Common myeloid progenitor, CD34-positive (primary cell): ENCODE measurements at regions not wholly inside any gene's neighbourhood (a gene's known extent, or its start where the extent isn't known, plus 50 kb on each side); places are given as distances from the start of the nearest gene placed in this dataset.
"Not testable (repeated sequence)": the region's sequence is repeated elsewhere in the genome, so short reads cannot be mapped to it uniquely, and the experiment has no call there.

Experiments used
- CTCF ChIA-PET: fragments of 350-600 bp; sonication (Branson Sonifier 250); formaldehyde crosslinking; loops from one replicate; lab custom pipeline; 2021; ENCODE audit warnings: antibody characterized with exemption; lab: Charles Lee
- POLR2A ChIA-PET: fragments of 350-600 bp; sonication (Branson Sonifier 250); formaldehyde crosslinking; loops from one replicate; lab custom pipeline; 2021; ENCODE audit warnings: antibody characterized with exemption; lab: Charles Lee
- DNase-seq, 3 donors: peaks; one replicate each; pipeline versions ENCODE4 v3.0.0 to v3.0.0-alpha.2; 2013
- H3K27ac ChIP-seq, 2 experiments: 1 replicate in 1 of 2; 2 replicates in 1 of 2; pipeline ENCODE4 v1.7.0; 2013; ENCODE audit warnings: inconsistent platforms in 2 of 2, low read length in 2 of 2, mild to moderate bottlenecking in 2 of 2, low read depth in 1 of 2, moderate library complexity in 1 of 2; ENCODE audit not compliant: severe bottlenecking in 2 of 2, insufficient read depth in 1 of 2, poor library complexity in 1 of 2
- H3K27me3 ChIP-seq, 5 experiments: replicated peaks in 2 of 5; 1 replicate in 3 of 5; 2 replicates in 2 of 5; pipeline versions ENCODE4 v1.6.1 to v1.7.0; 2013; ENCODE audit warnings: low read length in 4 of 5, mild to moderate bottlenecking in 2 of 5, moderate library complexity in 2 of 5, inconsistent platforms in 1 of 5; ENCODE audit not compliant: insufficient read depth in 5 of 5, control insufficient read depth in 4 of 5
- H3K36me3 ChIP-seq, 4 experiments: 1 replicate in 2 of 4; 2 replicates in 2 of 4; pipeline versions ENCODE4 v1.6.1 to v1.7.0; 2013; ENCODE audit warnings: low read length in 3 of 4, control low read depth in 1 of 4, mild to moderate bottlenecking in 1 of 4; ENCODE audit not compliant: control insufficient read depth in 4 of 4, insufficient read depth in 4 of 4
- H3K4me1 ChIP-seq, 4 experiments: 1 replicate in 3 of 4; 2 replicates in 1 of 4; pipeline versions ENCODE4 v1.6.1 to v1.7.1; 2013; ENCODE audit warnings: low read length in 3 of 4, mild to moderate bottlenecking in 3 of 4, control low read depth in 1 of 4, inconsistent platforms in 1 of 4, moderate library complexity in 1 of 4; ENCODE audit not compliant: control insufficient read depth in 4 of 4, insufficient read depth in 4 of 4; ENCODE audit errors: control extremely low read depth in 1 of 4
- H3K4me3 ChIP-seq, 7 experiments: 1 replicate in 4 of 7; 2 replicates in 3 of 7; pipeline versions ENCODE4 v1.5.1 to v1.7.0; 2013; ENCODE audit warnings: mild to moderate bottlenecking in 7 of 7, low read length in 6 of 7, moderate library complexity in 6 of 7, inconsistent platforms in 2 of 7, low read depth in 2 of 7, control low read depth in 1 of 7; ENCODE audit not compliant: insufficient read depth in 4 of 7, control insufficient read depth in 1 of 7; ENCODE audit errors: extremely low read depth in 1 of 7
- H3K9me3 ChIP-seq, 5 experiments: 1 replicate in 4 of 5; 2 replicates in 1 of 5; pipeline versions ENCODE4 v1.6.1 to v1.7.1; 2013; ENCODE audit warnings: low read length in 4 of 5, mild to moderate bottlenecking in 2 of 5, inconsistent platforms in 1 of 5, low read depth in 1 of 5, moderate library complexity in 1 of 5; ENCODE audit not compliant: control insufficient read depth in 4 of 5, insufficient read depth in 2 of 5; ENCODE audit errors: control extremely low read depth in 1 of 5
- WGBS: methylation state at CpG from one replicate; pipeline ENCODE4 v1.1.5; 2013; ENCODE audit not compliant: insufficient coverage; 5-methylcytosine and 5-hydroxymethylcytosine counted together

GRCh38 chr5:154647761-154648145 is 107.4 kb upstream of the LARP1 start:
- H3K9me3 ChIP-seq = peaks cover 0 to 4% (median 0%) of the 10 kb centered on the region in 5 experiments
- POLR2A ChIA-PET = interaction anchor here (0.6 kb wide), 1 partner anchor 290 kb away, joined by 3 read pairs; the partner anchor contains the start of gene GEMIN5
- peaks cover 0 to 4% (median 0%) of the 10 kb centered on the region in 5 experiments for H3K27me3 ChIP-seq
- CTCF ChIA-PET = interaction anchor here (0.5 to 1.7 kb wide), 12 partner anchors 11 to 325 kb away, joined by 3 to 4 read pairs (median 3); no protein-coding TSS in a partner anchor
- DNase-seq = peak in 2 of 3 donors; percentile 24 to 35
- H3K27ac ChIP-seq = no peak overlapping the region
- peak overlapping the region; percentile 19 to 80 (median 54) for H3K4me3 ChIP-seq
- H3K4me1 ChIP-seq = peaks cover 0 to 27% (median 20%) of the 10 kb centered on the region in 4 experiments
- WGBS = 15% methylated on average over 4 of the region's 6 CpGs
- no peaks in the 10 kb centered on the region for H3K36me3 ChIP-seq

- Histone ChIP-seq H3K27me3 (peaks cover 0 to 4% (median 0%) of the 10 kb centered on the region in 5 experiments), H3K27ac (no peak overlapping the region), H3K9me3 (peaks cover 0 to 4% (median 0%) of the 10 kb centered on the region in 5 experiments), H3K4me1 (peaks cover 0 to 27% (median 20%) of the 10 kb centered on the region in 4 experiments), H3K4me3 (peak overlapping the region; percentile 19 to 80 (median 54)), H3K36me3 (no peaks in the 10 kb centered on the region)
- ChIA-PET POLR2A (interaction anchor here (0.6 kb wide), 1 partner anchor 291 kb away, joined by 3 read pairs; the partner anchor contains the start of gene GEMIN5), CTCF (interaction anchor here (0.5 to 2.1 kb wide), 12 partner anchors 12 to 326 kb away, joined by 3 to 5 read pairs (median 3); no protein-coding TSS in a partner anchor)
- peak in 2 of 3 donors; percentile 75 to 85 for DNase-seq
- 1% methylated on average over 35 of the region's 36 CpGs for WGBS
Measured at GRCh38 chr5:154647114-154647760, 107.9 kb upstream of the LARP1 start.

- Histone ChIP-seq H3K27ac (no peak overlapping the region), H3K4me1 (peaks cover 0 to 27% (median 20%) of the 10 kb centered on the region in 4 experiments), H3K36me3 (no peaks in the 10 kb centered on the region), H3K27me3 (peaks cover 0 to 4% (median 0%) of the 10 kb centered on the region in 5 experiments), H3K4me3 (peak overlapping the region; percentile 19 to 80 (median 54)), H3K9me3 (peaks cover 0 to 4% (median 0%) of the 10 kb centered on the region in 5 experiments)
- ChIA-PET POLR2A (no interaction called here), CTCF (interaction anchor here (1.0 to 2.1 kb wide), 6 partner anchors 68 to 276 kb away, joined by 3 to 5 read pairs (median 4); no protein-coding TSS in a partner anchor)
- no peak for DNase-seq
- WGBS = 10% methylated on average over 18 of the region's 24 CpGs
Measured at GRCh38 chr5:154646745-154647113, 108.4 kb upstream of the LARP1 start.

- Histone ChIP-seq H3K36me3 (no peaks in the 10 kb centered on the region), H3K9me3 (peaks cover 0 to 4% (median 0%) of the 10 kb centered on the region in 5 experiments), H3K4me3 (no peak overlapping the region), H3K4me1 (peaks cover 0 to 27% (median 20%) of the 10 kb centered on the region in 4 experiments), H3K27me3 (peaks cover 0 to 4% (median 0%) of the 10 kb centered on the region in 5 experiments), H3K27ac (no peak overlapping the region)
- no peak for DNase-seq
- 100% methylated on average over 3 of the region's 5 CpGs for WGBS
- ChIA-PET POLR2A (no interaction called here), CTCF (interaction anchor here (2.1 kb wide), 1 partner anchor 157 kb away, joined by 5 read pairs; no protein-coding TSS in a partner anchor)
Measured at GRCh38 chr5:154644745-154645411, 110.3 kb upstream of the LARP1 start.

- Histone ChIP-seq H3K4me3 (no peak overlapping the region), H3K9me3 (peaks cover 0 to 4% (median 0%) of the 10 kb centered on the region in 5 experiments), H3K27ac (no peak overlapping the region), H3K36me3 (no peaks in the 10 kb centered on the region), H3K27me3 (peaks cover 0 to 4% (median 0%) of the 10 kb centered on the region in 5 experiments), H3K4me1 (peaks cover 0 to 13% (median 12%) of the 10 kb centered on the region in 4 experiments)
- CTCF ChIA-PET = interaction anchor here (1.2 to 1.5 kb wide), 3 partner anchors 50 to 668 kb away, joined by 3 to 9 read pairs (median 3); no protein-coding TSS in a partner anchor
- peak in 2 of 3 donors; percentile 45 to 60 for DNase-seq
- POLR2A ChIA-PET = no interaction called here
- 91% methylated on average over 7 of the region's 12 CpGs for WGBS
Measured at GRCh38 chr5:154642499-154643245, 112.5 kb upstream of the LARP1 start.

- H3K4me3 ChIP-seq, H3K27ac ChIP-seq, H3K27me3 ChIP-seq, H3K4me1 ChIP-seq, H3K9me3 ChIP-seq, POLR2A ChIA-PET, H3K36me3 ChIP-seq: not testable (repeated sequence)
- peak in 2 of 3 donors; percentile 31 to 41 for DNase-seq
- WGBS = 70% methylated on average over 2 of the region's 4 CpGs
- CTCF ChIA-PET = interaction anchor here (0.7 to 1.7 kb wide), 5 partner anchors 10 to 666 kb away, joined by 3 to 14 read pairs (median 3); no protein-coding TSS in a partner anchor
Measured at GRCh38 chr5:154640213-154640831, 114.9 kb upstream of the LARP1 start.
